ENCODE measurements at regions not wholly inside any gene's neighbourhood (a gene's known extent, or its start where the extent isn't known, plus 50 kb on each side); places are given as distances from the start of the nearest gene placed in this dataset.
"Not testable (repeated sequence)": the region's sequence is repeated elsewhere in the genome, so short reads cannot be mapped to it uniquely, and the experiment has no call there.

DNA sequence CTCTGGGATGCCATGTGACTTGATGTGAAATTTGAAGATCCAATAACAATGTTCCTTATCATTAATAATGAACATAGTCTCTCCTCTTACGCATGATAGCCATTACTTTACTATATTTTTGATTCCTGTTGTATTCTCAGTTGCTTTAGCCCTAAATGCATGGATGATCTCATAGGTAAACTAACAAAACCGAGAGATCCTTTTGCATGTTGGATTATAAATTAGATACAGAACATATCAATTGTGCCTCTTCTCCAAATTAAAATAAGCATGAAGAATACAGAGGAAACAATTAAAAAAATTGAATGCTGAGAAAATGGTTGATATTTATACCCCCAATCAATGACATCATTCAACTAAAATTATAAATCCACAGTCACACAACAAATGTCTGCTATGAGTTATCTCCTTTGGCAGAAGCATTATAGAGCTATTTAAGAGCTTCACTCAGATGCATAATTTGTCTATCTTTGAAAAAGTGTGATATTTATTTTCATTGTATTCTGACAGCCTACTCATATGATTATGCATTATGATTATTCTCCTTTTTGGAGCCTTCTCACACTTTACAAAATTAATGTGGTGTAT is 386.4 kb upstream of the STXBP6 start:
- no peak for DNase-seq

DNA sequence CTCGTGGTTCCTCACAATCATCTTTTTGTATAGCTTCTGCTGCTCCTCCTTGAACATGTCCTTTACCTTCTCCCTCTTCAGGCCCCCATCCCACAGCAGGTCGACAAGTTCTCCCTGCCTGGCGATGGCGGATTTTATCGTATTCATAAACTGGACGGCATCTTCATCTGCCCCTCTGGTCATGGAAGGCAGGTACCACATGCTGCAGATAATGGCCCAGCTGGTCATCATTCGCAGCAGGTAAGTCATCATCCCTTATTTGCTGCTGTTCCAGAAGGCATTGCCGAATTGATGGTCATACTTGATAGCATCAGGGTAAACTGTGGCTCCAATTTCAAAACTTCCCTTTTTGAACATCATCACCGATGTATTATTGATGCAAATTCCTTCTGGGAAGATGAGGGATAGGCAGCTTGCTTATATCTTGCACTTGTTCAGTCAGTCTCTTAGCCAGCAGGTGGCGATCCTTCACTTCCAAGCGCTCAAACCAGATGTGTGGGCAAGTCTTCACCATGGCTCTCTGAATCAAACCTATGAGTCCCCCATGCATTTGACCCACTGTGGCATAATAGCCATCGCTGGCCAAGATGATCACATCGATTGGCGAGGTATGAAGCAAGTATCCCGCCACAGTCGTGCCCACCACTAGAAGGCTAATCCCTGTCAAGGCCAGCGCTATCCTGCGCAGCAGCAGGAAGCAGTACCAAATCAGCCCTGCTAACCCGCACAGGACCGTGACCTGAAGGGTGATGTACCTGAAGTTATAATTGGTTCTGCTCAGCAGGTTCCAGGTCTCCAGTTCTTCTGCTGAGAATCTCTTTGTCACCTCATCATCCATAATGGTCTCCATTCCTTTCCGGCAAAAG is 381.5 kb upstream of the STXBP6 start:
- DNase-seq: no peak

DNA sequence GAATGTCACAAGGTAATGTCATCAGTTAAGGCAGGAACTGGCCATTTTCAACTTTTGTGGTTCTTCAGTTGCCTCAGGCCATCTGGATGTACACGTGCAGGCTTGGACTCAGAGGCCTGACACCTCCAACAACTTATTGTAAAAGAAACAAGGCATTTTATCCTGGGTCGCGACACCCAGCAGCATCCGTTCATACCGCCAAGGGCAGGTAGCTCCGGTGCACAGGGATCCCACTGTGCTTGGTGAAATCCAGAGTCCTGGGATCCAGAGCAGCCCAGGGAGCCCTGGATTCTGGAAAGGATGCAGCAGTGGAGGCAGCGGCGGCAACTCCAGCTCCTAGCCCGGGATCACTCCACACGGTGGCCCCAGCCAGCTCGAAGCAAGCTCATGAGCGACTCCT is 380.9 kb upstream of the STXBP6 start:
- no peak for DNase-seq

DNA sequence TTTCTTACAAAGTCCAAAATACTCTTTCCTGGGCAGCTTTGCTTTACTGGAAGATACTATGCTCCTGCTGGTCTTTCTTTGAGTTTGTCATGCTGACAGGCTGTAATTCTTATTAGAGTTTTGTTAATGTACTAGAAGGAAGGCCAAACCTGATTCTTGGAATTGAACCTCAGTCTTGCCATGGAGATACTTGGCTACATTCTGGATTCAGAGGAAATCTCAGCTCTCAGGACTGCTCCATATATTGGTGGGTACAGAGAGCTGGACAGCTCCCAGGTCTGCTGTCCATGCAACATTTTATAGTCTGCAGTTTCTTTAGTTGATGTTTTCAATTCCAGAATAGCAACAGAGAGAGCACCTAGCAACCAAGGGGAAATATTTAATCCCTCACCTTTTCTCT is 363.1 kb upstream of the STXBP6 start:
- DNase-seq: no peak

DNA sequence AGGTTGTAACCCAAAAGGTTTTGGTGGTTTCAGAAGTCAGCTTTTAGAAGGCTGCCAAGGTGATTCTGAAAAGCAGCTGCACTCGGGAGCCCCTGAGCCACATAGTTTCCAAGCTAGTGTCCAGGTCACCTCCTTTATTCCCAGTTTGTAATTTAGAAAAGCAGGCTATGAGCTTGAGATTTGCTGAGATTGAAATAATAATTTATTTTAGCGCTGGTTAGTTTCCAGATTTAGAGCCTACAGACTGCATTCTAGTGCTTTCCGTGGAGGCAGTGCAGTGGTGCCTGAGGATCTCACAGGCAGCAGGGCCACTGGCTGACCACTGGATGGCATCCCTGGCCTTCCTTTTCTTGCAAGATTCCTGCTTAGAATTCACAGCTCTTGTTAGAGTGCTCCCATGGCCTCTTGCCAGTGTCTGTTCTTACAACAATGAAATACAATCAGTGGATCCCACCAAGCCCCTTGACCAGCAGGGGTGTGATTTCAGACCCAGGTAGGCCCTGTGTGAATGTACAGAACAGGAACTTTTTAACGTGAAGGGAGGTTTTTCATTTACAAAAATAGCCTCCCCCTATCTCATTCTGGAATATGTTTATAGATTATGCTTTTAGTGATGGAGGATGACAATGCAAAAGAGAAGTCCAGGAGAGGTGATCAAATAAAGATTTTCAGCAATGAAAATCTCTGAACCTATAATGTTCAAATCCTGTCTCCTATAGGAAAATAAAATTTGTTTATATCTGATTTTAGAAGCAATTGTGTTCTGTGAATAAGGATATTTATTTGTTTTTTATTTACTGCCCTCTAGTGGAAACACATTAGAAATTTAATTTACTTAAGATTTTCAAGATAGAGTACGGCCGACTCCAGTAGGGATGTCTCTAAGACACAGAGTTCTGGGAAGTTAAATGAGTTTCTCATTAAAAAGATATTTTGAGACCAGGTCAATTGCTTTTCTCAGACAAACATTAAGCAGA is 362.1 kb upstream of the STXBP6 start:
- DNase-seq: no peak

DNA sequence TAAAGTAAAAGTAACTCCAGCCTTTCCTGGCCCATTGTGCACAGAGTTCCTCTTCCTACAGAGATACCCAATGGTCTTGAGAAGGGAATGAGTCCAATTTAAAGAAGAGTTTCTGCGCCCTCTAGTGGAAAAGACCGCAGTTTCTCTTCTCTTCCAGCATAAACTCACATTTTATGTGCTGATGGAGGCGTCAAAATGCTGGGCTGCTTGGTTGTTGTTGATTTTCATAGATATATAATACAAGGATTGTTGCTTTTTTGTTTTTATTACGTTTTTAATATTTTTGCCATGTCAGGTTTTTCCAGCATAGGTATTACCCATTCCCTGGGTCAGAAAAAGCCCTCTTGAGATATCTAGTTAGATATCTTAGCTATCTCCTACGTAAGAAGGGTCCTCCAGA is 356.9 kb upstream of the STXBP6 start:
- DNase-seq: no peak

DNA sequence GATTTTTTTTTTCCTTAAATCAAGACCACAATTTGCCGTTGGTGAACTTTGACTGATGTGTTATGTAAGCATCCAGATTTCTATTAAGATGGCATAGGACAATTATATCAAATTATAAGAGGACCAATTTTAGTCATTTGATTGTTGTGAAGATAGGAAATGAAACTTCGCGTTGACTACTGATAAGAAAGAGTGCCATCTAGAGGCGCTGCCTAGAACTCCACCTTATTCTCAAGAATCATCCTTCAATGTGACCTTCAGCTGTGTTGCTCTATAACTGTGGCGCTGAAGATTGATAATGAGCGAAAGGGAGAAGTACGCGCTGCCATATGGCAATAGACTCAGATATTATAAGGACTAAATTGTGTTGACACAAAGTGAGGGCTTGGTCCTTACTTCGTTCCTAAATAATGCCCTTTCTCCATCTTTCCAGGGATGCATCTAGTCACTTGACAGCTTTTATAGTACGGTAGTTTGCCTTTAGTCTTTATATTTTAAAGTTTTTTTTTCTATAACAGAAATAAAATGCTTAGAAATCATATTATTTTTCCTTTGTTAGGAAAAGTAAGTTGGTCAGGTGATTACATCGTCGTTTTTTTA is 350.8 kb upstream of the STXBP6 start:
- DNase-seq: peak; percentile 29

DNA sequence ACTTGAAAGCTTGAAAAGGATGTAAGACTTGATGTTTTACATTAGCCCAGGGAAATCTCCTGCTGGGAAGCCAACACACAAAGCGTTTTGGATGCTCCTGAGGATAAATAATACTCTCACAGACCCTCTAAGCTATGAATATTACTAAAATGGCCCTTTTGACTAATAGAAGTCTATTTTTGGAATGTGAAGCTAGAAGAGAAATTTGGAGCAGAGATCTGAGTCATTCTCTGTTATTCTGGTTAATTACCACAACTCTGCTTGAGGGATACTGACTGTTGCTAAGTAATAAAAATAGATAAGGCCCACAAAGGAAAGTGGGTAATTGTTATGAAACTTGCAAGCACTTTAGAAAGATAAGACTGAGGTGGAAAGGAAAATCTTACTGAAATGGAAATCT is 346.2 kb upstream of the STXBP6 start:
- DNase-seq: no peak

DNA sequence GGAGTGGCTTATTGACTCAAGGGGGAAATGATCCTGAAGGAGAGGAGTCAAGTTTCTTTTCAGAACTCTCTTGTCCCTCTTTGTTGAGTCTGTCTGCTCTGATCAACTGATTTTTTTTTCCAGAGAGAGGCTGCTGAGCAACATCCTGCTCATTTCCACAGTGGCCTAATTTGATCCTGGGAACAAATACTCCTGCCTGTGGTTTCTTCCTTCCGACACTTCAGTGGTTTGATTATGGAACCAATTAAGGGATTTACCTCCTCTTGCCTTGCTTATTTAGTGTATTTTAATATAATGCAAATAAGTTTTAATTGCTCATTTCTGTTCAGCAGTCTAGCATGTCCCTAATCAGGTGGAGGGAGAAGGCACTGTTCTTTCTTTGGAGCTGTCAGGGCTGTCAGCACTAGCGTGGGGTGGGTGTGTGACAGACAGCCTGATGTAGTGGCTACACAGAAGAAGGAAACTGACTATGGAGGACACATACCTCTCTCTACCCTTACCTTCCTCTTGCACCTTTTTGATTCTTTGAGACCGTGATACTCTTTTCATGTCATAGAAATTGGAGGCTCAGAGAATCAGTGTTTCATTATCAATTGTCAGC is 344.9 kb upstream of the STXBP6 start:
- DNase-seq: no peak

DNA sequence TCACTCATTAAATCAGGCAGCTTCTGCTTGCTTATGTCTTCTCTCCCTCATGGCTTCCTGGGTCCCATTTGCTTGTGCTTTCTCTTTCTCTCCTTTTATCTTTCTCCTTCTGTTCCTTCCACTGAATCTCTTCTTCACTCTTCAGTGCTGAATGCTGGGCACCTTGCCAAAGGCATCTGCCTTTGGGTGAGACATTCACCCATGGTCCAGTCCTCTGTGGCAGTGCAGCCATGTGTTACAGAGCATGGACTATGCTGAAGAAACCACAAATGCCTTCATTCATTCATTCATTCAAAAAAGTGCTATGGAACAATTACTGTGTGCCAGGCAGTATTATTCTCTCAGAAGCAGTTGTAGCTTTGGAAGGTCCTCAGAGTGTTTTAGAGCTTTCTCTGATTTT is 344.4 kb upstream of the STXBP6 start:
- DNase-seq: peak; percentile 24

DNA sequence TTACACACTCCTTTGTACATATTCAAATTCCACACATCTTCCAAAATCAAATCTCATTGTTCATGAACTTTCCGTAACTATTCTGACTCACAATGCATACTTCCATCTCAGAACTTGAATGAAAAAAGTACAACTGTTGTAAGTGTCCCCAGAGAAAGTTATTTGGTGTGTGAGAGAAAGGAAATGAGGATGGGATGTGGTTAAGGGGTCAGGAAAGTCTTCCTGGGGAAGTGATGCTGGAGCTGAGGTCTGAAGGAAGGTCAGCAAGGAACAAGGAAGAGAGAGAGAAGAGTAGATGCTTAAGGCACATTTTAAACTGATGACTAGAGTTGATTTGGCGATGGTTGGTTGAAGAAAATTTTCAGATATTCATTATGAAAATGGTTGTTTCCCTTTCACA is 340.0 kb upstream of the STXBP6 start:
- DNase-seq: no peak

DNA sequence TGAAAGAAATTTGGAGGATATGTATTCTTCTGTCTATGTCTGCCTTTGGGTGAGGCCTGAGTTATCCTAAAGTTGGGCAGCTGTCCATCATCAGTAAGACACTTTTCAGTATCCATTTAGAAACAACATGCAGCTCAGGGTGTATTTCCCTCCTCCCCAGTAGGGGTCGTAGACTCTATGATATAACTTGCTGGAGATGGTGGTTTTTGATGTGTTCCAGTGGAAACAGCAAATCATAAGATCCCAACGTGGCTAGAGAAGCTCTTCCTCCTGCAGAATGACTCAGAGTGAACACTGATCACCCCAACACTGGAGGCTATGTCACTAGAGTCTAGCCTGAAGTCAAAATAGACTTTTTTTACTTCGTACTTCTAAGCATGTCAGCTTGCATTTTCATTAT is 331.6 kb upstream of the STXBP6 start:
- DNase-seq: no peak

DNA sequence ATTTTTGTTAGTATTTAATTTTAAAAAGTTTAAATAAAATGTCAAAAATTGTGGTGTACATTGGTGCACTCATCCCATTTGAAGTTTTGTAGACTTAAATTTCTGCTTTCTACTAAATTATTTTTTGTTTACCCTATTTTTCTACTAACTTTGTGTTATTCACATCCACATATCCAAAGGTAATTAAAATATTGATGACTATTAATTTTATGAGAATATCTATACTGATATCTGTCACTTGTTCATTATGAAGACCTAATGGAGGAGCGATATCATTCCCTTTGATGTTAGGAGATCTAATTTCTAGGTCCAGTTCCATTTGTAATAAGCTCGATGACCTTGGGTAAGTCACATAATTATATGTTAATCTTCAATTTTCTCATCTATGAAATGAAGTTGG is 325.7 kb upstream of the STXBP6 start:
- no peak for DNase-seq

DNA sequence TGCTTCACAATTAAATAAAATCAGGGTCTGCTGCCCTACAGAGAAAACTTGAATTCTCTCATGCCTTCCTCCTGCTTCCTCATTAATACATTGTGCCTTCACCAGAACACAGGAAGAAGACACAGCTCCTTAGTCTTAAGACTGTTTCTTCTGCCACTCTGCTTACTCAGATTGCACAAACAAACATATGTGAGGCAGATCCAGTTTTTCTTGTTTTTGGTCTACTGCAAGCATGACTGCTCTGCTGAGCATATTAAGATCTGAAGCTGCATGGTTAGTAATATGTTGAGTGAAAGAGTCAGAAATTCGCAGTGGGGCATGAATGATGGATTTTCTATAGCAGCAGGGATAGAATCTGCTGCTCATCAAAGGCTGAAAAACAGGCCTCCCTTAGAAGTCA is 321.1 kb upstream of the STXBP6 start:
- no peak for DNase-seq

DNA sequence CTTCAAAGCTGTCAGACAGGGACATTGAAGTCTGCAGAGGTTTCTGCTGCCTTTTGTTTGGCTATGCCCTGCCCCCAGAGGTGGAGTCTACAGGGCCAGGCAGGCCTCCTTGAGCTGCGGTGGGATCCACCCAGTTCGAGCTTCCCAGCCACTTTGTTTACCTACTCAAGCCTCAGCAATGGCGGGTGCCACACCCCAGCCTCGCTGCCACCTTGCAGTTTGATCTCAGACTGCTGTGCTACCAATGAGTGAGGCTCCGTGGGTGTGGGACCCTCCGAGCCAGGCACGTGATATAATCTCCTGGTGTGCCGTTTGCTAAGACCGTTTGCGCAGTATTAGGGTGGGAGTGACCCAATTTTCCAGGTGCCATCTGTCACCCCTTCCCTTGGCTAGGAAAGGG is 320.1 kb upstream of the STXBP6 start:
- DNase-seq: not testable (repeated sequence)

DNA sequence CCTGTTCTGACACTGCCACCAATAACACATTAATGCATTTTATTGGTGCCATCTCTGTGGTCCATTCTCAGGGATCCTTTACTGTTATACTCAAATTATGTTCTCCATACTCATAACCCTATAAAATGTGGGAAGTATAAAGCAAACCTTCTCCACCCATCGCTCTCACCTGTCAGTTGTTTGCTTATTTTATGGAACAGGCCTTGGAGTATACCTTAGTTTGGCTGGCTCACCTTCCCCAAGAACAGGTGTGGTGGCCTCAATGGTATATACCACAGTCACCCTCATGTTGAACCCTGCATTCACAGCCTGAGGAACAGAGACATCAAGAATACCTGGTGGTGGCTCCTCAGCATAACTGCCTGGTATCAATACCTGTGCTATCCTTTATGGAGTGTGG is 308.4 kb upstream of the STXBP6 start:
- no peak for DNase-seq

DNA sequence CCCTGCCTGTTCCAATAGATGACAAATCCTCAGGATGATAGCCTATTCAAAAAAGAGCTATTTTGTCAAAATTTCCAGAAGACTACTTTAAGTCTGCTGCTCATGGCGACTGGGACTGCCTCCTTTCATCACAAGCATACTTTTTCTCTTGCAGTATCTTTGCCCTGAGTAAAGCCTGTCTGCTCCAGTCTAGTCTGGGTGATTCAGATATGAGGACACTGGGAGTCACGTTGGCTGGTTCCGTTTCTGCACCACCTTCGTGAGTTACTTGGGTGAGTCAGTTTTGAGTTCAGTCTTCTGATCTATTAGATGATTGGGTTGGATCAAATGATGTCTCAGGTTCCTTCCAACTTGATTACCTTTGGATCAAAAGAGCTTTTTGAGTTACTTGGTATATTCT is 301.3 kb upstream of the STXBP6 start:
- DNase-seq: no peak

DNA sequence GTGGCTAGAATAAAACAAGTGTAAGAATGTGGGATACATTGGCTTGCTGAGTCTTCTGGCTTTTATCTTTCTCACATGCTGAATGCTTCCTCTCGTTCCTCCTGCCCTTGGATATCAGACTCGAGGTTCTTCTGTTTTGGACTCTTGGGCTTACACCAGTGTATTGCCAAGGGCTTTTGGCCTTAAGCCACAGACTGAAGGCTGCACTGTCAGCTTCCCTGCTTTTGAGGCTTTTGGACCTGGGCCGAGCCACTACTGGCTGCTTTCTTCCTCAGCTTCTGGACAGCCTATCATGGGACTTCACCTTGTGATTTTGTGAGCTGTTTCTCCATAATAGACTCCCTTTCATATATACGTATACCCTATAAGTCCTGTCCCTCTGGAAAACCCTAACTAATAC is 300.9 kb upstream of the STXBP6 start:
- no peak for DNase-seq

DNA sequence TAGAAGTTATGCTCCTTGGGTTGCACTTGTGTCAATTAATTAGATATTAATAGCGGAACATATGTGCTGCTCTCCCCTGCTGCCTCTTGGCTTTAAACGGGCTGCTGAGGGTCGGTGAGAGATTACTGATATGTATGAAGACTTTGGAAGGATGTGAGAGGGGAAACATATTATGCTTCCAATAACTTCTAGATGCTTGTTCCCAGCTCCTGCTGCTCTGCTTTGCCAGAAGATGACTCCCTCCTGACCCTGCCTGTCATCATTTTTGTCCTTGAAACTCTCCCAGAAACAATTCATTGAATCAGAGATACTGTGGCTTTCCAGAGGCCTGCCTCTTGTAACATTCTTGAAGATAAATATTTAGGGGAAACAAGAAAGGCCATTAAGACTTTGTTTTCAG is 300.1 kb upstream of the STXBP6 start:
- DNase-seq: no peak

DNA sequence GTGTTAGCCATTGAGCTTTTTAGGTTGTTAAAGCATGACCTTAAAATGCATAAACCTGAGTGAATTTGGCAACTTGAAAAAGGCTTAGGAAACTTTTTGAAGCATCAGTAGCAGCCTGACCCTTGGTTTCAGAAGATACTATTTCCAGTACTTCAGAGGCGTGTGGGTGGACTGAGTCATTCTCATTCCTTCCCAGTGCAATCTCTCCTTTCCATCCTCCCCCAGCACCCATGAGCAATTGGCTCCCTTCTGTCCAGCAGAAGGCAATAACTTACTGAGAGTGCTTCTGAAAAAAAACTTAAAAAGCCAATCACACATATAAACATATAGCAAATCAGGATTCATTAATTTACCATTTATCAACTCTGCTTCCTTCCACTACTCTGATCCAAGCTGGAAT is 299.3 kb upstream of the STXBP6 start:
- DNase-seq: no peak

DNA sequence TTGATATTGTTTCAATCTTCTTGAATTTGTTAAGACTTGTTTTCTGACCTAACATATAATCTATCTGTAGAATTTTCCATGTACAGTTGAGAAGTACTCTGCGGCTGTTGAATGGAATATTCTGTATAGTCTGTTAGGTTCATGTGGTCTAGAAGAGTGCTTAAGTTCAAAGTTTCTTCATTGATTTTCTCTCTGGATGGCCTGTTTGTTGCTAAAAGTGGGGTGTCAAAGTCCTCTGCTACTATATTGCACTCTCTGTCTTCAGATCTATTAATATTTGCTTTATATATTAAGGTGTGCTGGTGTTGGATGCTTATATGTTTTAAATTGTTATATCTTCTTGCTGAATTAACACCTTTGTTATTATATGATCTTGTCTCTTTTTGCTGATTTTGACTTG is 290.9 kb upstream of the STXBP6 start:
- DNase-seq: no peak

DNA sequence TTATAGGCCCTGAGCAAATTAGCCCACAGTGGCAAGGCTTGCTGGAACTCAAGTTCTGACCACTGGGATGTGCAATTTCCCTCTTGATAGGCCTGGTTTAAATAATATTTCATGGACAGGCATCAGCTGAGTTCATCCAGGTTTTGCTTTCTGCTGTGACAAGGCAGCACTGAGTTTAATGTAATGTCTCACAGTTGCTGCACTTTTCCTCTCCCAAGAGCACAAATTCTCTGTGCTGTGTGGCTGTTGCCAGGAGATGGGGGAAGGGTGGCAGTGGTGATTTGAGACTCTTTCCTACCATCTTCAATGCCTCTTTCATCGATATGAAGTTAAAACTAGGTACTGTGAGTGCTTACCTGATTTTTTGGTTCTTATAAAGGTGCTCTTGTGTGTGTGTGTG is 272.8 kb upstream of the STXBP6 start:
- no peak for DNase-seq

DNA sequence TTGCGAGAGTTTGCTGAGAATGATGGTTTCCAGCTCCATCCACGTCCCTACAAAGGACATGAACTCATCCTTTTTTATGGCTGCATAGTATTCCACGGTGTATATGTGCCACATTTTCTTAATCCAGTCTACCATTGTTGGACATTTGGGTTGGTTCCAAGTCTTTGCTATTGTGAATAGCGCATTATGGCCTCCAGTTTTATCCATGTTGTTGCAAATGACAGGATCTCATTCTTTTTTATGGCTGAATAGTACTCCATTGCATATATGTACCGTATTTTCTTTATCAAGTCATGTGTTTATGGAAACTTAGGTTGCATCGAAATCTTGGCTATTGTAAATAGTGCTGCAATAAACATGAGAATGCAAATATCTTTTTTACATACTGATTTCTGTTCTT is 266.1 kb upstream of the STXBP6 start:
- DNase-seq: not testable (repeated sequence)
